Endothelial cell of umbilical vein (primary cell): ENCODE measurements at regions not wholly inside any gene's neighbourhood (a gene's known extent, or its start where the extent isn't known, plus 50 kb on each side); places are given as distances from the start of the nearest gene placed in this dataset.

ENCODE experiments used
- BruUV-seq: library from RNA; stranded (reverse); fragments of 400-500 nt; replicated peaks from 2 replicates; lab custom pipeline; 2021; lab: Mats Ljungman, UMichigan
- CTCF ChIA-PET: fragments of 300-600, 350-600 bp; sonication (Branson Sonifier 250); formaldehyde crosslinking; loops from one replicate; lab custom pipeline; 2021; ENCODE audit warnings: antibody characterized with exemption, inconsistent platforms; lab: Charles Lee
- POLR2A ChIA-PET: fragments of 300-600, 350-600 bp; sonication (Branson Sonifier 250); formaldehyde crosslinking; loops from one replicate; lab custom pipeline; 2021; ENCODE audit warnings: antibody characterized with exemption, inconsistent platforms; lab: Charles Lee
- DNase-seq: peaks from one replicate; pipeline ENCODE4 v3.0.0-alpha.2; 2011; ENCODE audit warnings: low read depth, low spot score
- FAIRE-seq: peaks from 2 replicates; lab custom pipeline; 2011; peaks lifted over from hg19 to GRCh38; lab: Jason Lieb, UNC
- H2AFZ ChIP-seq: 2 replicates; pipeline ENCODE4 v1.6.0; 2012; ENCODE audit warnings: low read depth, low read length, control low read depth, inconsistent platforms
- H3K27ac ChIP-seq: 2 replicates; pipeline ENCODE4 v1.5.1; 2011; ENCODE audit warnings: low read depth, mild to moderate bottlenecking, control low read depth, low read length, moderate library complexity; ENCODE audit not compliant: insufficient read depth
- H3K27me3 ChIP-seq, 2 experiments: 2 replicates each; pipeline versions ENCODE4 v1.6.0 to v1.6.1; 2011; ENCODE audit warnings: low read length in 2 of 2, mixed read lengths in 1 of 2; ENCODE audit not compliant: control insufficient read depth in 2 of 2, insufficient read depth in 2 of 2
- H3K36me3 ChIP-seq, 2 experiments: 2 replicates in 1 of 2; 3 replicates in 1 of 2; pipeline ENCODE4 v1.5.1; 2011; ENCODE audit warnings: low read length in 2 of 2, mild to moderate bottlenecking in 1 of 2, moderate library complexity in 1 of 2; ENCODE audit not compliant: control insufficient read depth in 2 of 2, insufficient read depth in 2 of 2; ENCODE audit errors: extremely low read depth in 1 of 2
- H3K4me1 ChIP-seq: 3 replicates; pipeline ENCODE4 v1.5.1; 2011; ENCODE audit warnings: mild to moderate bottlenecking, low read length; ENCODE audit not compliant: control insufficient read depth, insufficient read depth; ENCODE audit errors: extremely low read depth
- H3K4me2 ChIP-seq: 2 replicates; pipeline ENCODE4 v1.6.1; 2011; ENCODE audit warnings: low read length, control low read depth, mixed read lengths; ENCODE audit not compliant: insufficient read depth
- H3K4me3 ChIP-seq, 3 experiments: fragments of 200-600 bp in 1 of 3; sonication (generic), shearing (Covaris generic) in 1 of 3; replicated peaks in 1 of 3; 2 replicates each; pipeline ENCODE4 v1.5.1; 2011 to 2016; ENCODE audit warnings: control low read depth in 3 of 3, low read length in 3 of 3, mild to moderate bottlenecking in 2 of 3, inconsistent platforms in 1 of 3, low read depth in 1 of 3, moderate library complexity in 1 of 3; ENCODE audit not compliant: insufficient read depth in 1 of 3
- H3K79me2 ChIP-seq: 2 replicates; pipeline ENCODE4 v1.6.0; 2012; ENCODE audit warnings: low read length, inconsistent platforms; ENCODE audit not compliant: control insufficient read depth, insufficient read depth
- H3K9ac ChIP-seq: replicated peaks from 2 replicates; pipeline ENCODE3; 2011; ENCODE audit warnings: low read length, control low read depth; ENCODE audit not compliant: insufficient read depth; ENCODE audit errors: extremely low read depth
- H3K9me1 ChIP-seq: replicated peaks from 3 replicates; pipeline ENCODE4 v1.6.0; 2011; ENCODE audit warnings: mild to moderate bottlenecking, low read length; ENCODE audit not compliant: control insufficient read depth, insufficient read depth; ENCODE audit errors: extremely low read depth
- H3K9me3 ChIP-seq: replicated peaks from 2 replicates; pipeline ENCODE4 v1.5.1; 2012; ENCODE audit warnings: low read length, inconsistent platforms; ENCODE audit not compliant: control insufficient read depth, insufficient read depth
- H4K20me1 ChIP-seq: replicated peaks from 2 replicates; pipeline ENCODE3; 2011; ENCODE audit warnings: mild to moderate bottlenecking, low read length; ENCODE audit not compliant: control insufficient read depth, insufficient read depth; ENCODE audit errors: extremely low read depth
- CTCF ChIP-seq, 2 donors: IDR thresholded peaks; 1 replicate in 1 of 2; 2 replicates in 1 of 2; pipeline ENCODE4 v1.5.1; 2011; ENCODE audit warnings: low read length in 2 of 2, mild to moderate bottlenecking in 2 of 2, moderate library complexity in 2 of 2, control low read depth in 1 of 2, inconsistent platforms in 1 of 2, low read depth in 1 of 2; ENCODE audit not compliant: insufficient read depth in 1 of 2; ENCODE audit errors: extremely low read depth in 1 of 2
- EZH2 ChIP-seq: IDR thresholded peaks from 2 replicates; pipeline ENCODE4 v1.6.1; 2012; ENCODE audit warnings: borderline replicate concordance, low read depth, mild to moderate bottlenecking, moderate library complexity, low read length, inconsistent platforms; ENCODE audit not compliant: severe bottlenecking
- FOS ChIP-seq: IDR thresholded peaks from 2 replicates; pipeline ENCODE4 v1.6.1; 2011; ENCODE audit warnings: mild to moderate bottlenecking, low read length, moderate library complexity, borderline replicate concordance; ENCODE audit not compliant: insufficient read depth
- GATA2 ChIP-seq: IDR thresholded peaks from 2 replicates; pipeline ENCODE4 v1.7.0; 2011; ENCODE audit warnings: low read depth, mild to moderate bottlenecking, moderate library complexity, mixed read lengths, low read length; ENCODE audit not compliant: insufficient read length, insufficient read depth
- JUN ChIP-seq: IDR thresholded peaks from 2 replicates; pipeline ENCODE4 v1.6.1; 2011; ENCODE audit warnings: borderline replicate concordance, low read depth; ENCODE audit not compliant: insufficient read length, insufficient read depth
- MAX ChIP-seq: IDR thresholded peaks from 2 replicates; pipeline ENCODE4 v1.6.1; 2011; ENCODE audit not compliant: insufficient read depth, insufficient read length
- MYC ChIP-seq: IDR thresholded peaks from one replicate; pipeline ENCODE4 v1.6.1; 2011; ENCODE audit warnings: mild to moderate bottlenecking, low read depth, low read length
- POLR2A ChIP-seq: IDR thresholded peaks from 2 replicates; pipeline ENCODE4 v1.6.1; 2012; ENCODE audit warnings: low read depth, mild to moderate bottlenecking, control low read depth, low read length
- POLR2AphosphoS5 ChIP-seq: IDR thresholded peaks from 2 replicates; pipeline ENCODE4 v1.6.1; 2012; ENCODE audit warnings: low read depth, mild to moderate bottlenecking, control low read depth, low read length, moderate library complexity; ENCODE audit not compliant: insufficient read depth
- dilution Hi-C: fragments of 300-500 bp; cut with MboI; formaldehyde crosslinking; loops from one replicate; pipeline ENCODE4 v1.15.0; 2019; ENCODE audit warnings: low sequenced_read_pairs; ENCODE audit not compliant: extremely low pct_ligation_motif_present
- intact Hi-C: fragments of 100-400 bp; cut with micrococcal nuclease; formaldehyde crosslinking; loops from one replicate; pipeline ENCODE4 v1.10.0; 2022

- Histone ChIP-seq H3K9ac (no peak overlapping the region), H3K27me3 (no peaks in the 10 kb centered on the region), H3K4me2 (no peak overlapping the region), H3K79me2 (no peaks in the 10 kb centered on the region), H4K20me1 (no peaks in the 10 kb centered on the region), H3K9me1 (no peaks in the 10 kb centered on the region), H3K27ac (no peak overlapping the region), H2AFZ (no peak overlapping the region), H3K9me3 (no peaks in the 10 kb centered on the region), H3K36me3 (no peaks in the 10 kb centered on the region), H3K4me1 (no peaks in the 10 kb centered on the region), H3K4me3 (no peak overlapping the region)
- ChIA-PET POLR2A (no interaction called here), CTCF (no interaction called here)
- dilution Hi-C loops (no loop called here), intact Hi-C loops (no loop called here)
- no peak for FAIRE-seq
- DNase-seq = no peak
- no TSS peak for BruUV-seq
- no peak for TF ChIP-seq EZH2
- no peak for TF ChIP-seq FOS
- no peak for TF ChIP-seq GATA2
- no peak for TF ChIP-seq MYC
- no peak for TF ChIP-seq JUN
- TF ChIP-seq MAX = no peak
- no peak for TF ChIP-seq POLR2A
- no peak for TF ChIP-seq CTCF (IDR thresholded peaks at IDR 0.05; ENCODE audit: extremely low read depth in 1 of 2, insufficient read depth in 1 of 2, low read depth in 1 of 2, low read length in 2 of 2)
- TF ChIP-seq POLR2AphosphoS5 = no peak
Measured at GRCh38 chr1:220409771-220410595, 118.0 kb upstream of the MARK1 start.
